ENCODE measurements at regions not wholly inside any gene's neighbourhood (a gene's known extent, or its start where the extent isn't known, plus 50 kb on each side); places are given as distances from the start of the nearest gene placed in this dataset.

GRCh38 chr10:118908557-118909256 lies 120.8 kb upstream of the NANOS1 start:
- 76 to 82% methylated on average over 16 of the region's 16 CpGs for WGBS, 2 donors
- Histone ChIP-seq H3K27ac (ENCODE audit: low read depth in 1 of 2, low read length in 1 of 2) (no peak overlapping the region), H3K9me3 (ENCODE audit: control insufficient read depth in 4 of 4, insufficient read depth in 3 of 4, low read length in 3 of 4) (peaks cover 0 to 2% (median 0%) of the 10 kb centered on the region in 4 donors), H3K4me3 (no peak overlapping the region), H3K9ac (ENCODE audit: insufficient read depth in 1 of 2, low read length in 2 of 2) (no peak overlapping the region), H3K4me1 (ENCODE audit: control insufficient read depth in 5 of 5, insufficient read depth in 5 of 5, low read length in 5 of 5) (peaks cover 0 to 12% (median 0%) of the 10 kb centered on the region in 5 donors), H3K27me3 (ENCODE audit: control insufficient read depth in 3 of 3, insufficient read depth in 3 of 3, low read length in 2 of 3) (peaks cover 0 to 2% (median 0%) of the 10 kb centered on the region in 3 donors), H3K36me3 (ENCODE audit: control insufficient read depth in 4 of 4, insufficient read depth in 4 of 4, low read length in 4 of 4) (no peaks in the 10 kb centered on the region)
- no peak for TF ChIP-seq CTCF (IDR thresholded peaks at IDR 0.05; ENCODE audit: control extremely low read depth, extremely low read depth)
- DNase-seq = no peak
- no peak for ATAC-seq (ENCODE audit: insufficient read depth, low FRiP score)

- Histone ChIP-seq H3K9ac (ENCODE audit: insufficient read depth in 1 of 2, low read length in 2 of 2) (no peak overlapping the region), H3K36me3 (ENCODE audit: control insufficient read depth in 4 of 4, insufficient read depth in 4 of 4, low read length in 4 of 4) (no peaks in the 10 kb centered on the region), H3K9me3 (ENCODE audit: control insufficient read depth in 4 of 4, insufficient read depth in 3 of 4, low read length in 3 of 4) (peaks cover 0 to under 1% (median 0%) of the 10 kb centered on the region in 4 donors), H3K4me3 (no peak overlapping the region), H3K27me3 (ENCODE audit: control insufficient read depth in 3 of 3, insufficient read depth in 3 of 3, low read length in 2 of 3) (peaks cover 0 to 4% (median 0%) of the 10 kb centered on the region in 3 donors), H3K27ac (ENCODE audit: low read depth in 1 of 2, low read length in 1 of 2) (no peak overlapping the region), H3K4me1 (ENCODE audit: control insufficient read depth in 5 of 5, insufficient read depth in 5 of 5, low read length in 5 of 5) (peaks cover 0 to 15% (median 0%) of the 10 kb centered on the region in 5 donors)
- DNase-seq = no peak
- no peak for ATAC-seq (ENCODE audit: insufficient read depth, low FRiP score)
- WGBS, 2 donors = 85 to 91% methylated on average over 7 of the region's 7 CpGs
- no peak for TF ChIP-seq CTCF (IDR thresholded peaks at IDR 0.05; ENCODE audit: control extremely low read depth, extremely low read depth)
Observed at GRCh38 chr10:118910702-118911101, 118.8 kb upstream of the NANOS1 start.

GRCh38 chr10:118911363-118911762 lies 118.2 kb upstream of the NANOS1 start:
- H3K36me3 ChIP-seq (ENCODE audit: control insufficient read depth in 4 of 4, insufficient read depth in 4 of 4, low read length in 4 of 4) = no peaks in the 10 kb centered on the region
- peaks cover 0 to 15% (median 0%) of the 10 kb centered on the region in 5 donors for H3K4me1 ChIP-seq (ENCODE audit: control insufficient read depth in 5 of 5, insufficient read depth in 5 of 5, low read length in 5 of 5)
- DNase-seq (no peak), ATAC-seq (ENCODE audit: insufficient read depth, low FRiP score) (no peak)
- no peak overlapping the region for H3K4me3 ChIP-seq
- H3K9ac ChIP-seq (ENCODE audit: insufficient read depth in 1 of 2, low read length in 2 of 2) = no peak overlapping the region
- 40 to 73% methylated on average over 5 of the region's 5 CpGs for WGBS, 2 donors
- H3K27me3 ChIP-seq (ENCODE audit: control insufficient read depth in 3 of 3, insufficient read depth in 3 of 3, low read length in 2 of 3) = peaks cover 0 to 4% (median 0%) of the 10 kb centered on the region in 3 donors
- TF ChIP-seq CTCF (IDR thresholded peaks at IDR 0.05; ENCODE audit: control extremely low read depth, extremely low read depth) = no peak
- no peaks in the 10 kb centered on the region for H3K9me3 ChIP-seq (ENCODE audit: control insufficient read depth in 4 of 4, insufficient read depth in 3 of 4, low read length in 3 of 4)
- H3K27ac ChIP-seq (ENCODE audit: low read depth in 1 of 2, low read length in 1 of 2) = peak overlapping the region in 1 of 2 donors; percentile 55
